GM12865 (cell line): ENCODE measurements at regions not wholly inside any gene's neighbourhood (a gene's known extent, or its start where the extent isn't known, plus 50 kb on each side); places are given as distances from the start of the nearest gene placed in this dataset.

ENCODE experiments used
- DNase-seq: peaks from one replicate; pipeline ENCODE4 v3.0.0; 2010; ENCODE audit warnings: low read depth
- H3K4me3 ChIP-seq: 2 replicates; pipeline ENCODE4 v1.5.1; 2011; ENCODE audit warnings: mild to moderate bottlenecking, low read depth, low read length, control low read depth
- TF ChIP-seq, protein P1 (sequence below): IDR thresholded peaks from 2 replicates; pipeline ENCODE4 v1.5.1; 2011; ENCODE audit warnings: low read length, control low read depth, low read depth, inconsistent platforms; ENCODE audit not compliant: insufficient read depth; ENCODE audit errors: missing control alignments

DNA sequence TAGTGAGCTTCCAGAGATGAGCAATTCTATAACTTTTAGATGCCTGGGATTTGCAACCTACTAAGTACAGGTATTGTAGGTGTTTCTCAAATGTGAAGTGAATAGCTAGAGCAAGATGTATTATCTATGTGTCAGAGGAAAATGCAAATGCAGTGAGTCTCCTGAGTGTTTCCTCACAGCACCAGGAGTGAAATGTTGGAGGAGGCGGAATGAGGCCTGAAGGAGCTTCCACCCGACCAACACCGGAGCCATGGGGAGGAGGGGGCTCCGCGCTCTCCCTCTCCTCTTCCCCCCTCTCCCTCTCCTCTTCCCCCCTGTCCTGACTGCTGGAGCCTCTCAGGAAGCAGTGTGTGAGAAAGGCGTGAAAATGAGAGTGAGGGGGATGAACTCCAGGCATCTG, 79.9 kb upstream of the RNF32 start:
- no peak overlapping the region for H3K4me3 ChIP-seq
- DNase-seq, result no peak
- TF ChIP-seq, protein P1, sequence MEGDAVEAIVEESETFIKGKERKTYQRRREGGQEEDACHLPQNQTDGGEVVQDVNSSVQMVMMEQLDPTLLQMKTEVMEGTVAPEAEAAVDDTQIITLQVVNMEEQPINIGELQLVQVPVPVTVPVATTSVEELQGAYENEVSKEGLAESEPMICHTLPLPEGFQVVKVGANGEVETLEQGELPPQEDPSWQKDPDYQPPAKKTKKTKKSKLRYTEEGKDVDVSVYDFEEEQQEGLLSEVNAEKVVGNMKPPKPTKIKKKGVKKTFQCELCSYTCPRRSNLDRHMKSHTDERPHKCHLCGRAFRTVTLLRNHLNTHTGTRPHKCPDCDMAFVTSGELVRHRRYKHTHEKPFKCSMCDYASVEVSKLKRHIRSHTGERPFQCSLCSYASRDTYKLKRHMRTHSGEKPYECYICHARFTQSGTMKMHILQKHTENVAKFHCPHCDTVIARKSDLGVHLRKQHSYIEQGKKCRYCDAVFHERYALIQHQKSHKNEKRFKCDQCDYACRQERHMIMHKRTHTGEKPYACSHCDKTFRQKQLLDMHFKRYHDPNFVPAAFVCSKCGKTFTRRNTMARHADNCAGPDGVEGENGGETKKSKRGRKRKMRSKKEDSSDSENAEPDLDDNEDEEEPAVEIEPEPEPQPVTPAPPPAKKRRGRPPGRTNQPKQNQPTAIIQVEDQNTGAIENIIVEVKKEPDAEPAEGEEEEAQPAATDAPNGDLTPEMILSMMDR, result no peak

DNA sequence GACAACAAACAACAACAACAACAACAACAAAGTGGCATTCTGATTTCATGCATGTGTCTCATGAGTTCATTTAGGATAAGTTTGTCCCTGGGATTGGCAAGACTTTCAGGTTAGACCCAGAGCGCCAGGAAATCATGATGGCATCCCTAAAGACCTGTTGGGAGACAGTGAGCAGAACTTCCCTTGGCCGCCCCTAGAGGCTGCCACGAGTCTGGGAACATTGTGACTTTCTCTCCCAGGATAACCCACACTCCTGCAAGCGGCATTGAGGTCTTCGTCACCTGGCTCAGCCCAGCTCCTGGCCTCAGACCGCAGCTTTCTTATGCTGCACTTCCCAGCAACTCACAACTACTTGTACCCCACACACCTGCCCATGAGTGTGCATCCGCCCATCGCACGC, 80.5 kb upstream of the RNF32 start:
- H3K4me3 ChIP-seq, result no peak overlapping the region
- no peak for DNase-seq
- TF ChIP-seq, protein P1, result peak; percentile 25

- H3K4me3 ChIP-seq, result no peak overlapping the region
- DNase-seq, result no peak
- TF ChIP-seq, protein P1, result no peak
Measured at GRCh38 chr7:156559001-156559400, 81.6 kb upstream of the RNF32 start.

GRCh38 chr7:156558198-156558597, 82.4 kb upstream of the RNF32 start:
- DNase-seq, result no peak
- TF ChIP-seq, protein P1, result no peak
- no peak overlapping the region for H3K4me3 ChIP-seq

GRCh38 chr7:156556083-156556482, 84.5 kb upstream of the RNF32 start:
- H3K4me3 ChIP-seq, result no peak overlapping the region
- TF ChIP-seq, protein P1, result no peak
- no peak for DNase-seq

DNA sequence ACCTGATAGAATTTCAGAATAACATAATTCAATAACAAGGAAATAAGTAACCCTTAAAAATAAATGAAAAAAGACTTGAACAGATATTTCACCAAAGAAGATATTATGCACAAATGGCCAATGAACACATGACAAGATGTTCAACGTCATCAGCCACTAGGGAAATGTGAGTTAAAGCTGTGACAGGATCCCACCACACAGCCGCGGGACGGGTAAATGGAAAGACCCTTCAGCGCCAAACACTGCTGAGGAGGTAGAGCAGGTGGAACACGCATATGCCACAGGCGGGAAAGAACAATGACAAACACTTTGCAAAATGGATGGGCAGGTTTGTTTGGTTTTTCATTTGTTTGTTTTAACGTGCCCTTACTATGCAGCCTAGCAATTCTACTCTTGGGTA, 86.1 kb upstream of the RNF32 start:
- DNase-seq, result no peak

GRCh38 chr7:156549636-156550035, 90.9 kb upstream of the RNF32 start:
- no peak for DNase-seq
- TF ChIP-seq, protein P1, result no peak
- no peak overlapping the region for H3K4me3 ChIP-seq

More for the DNA sequence above, 86.1 kb upstream of the RNF32 start:
- no peak overlapping the region for H3K4me3 ChIP-seq
- TF ChIP-seq, protein P1, result no peak
